Spleen (tissue), 7 donors: ENCODE measurements at regions not wholly inside any gene's neighbourhood (a gene's known extent, or its start where the extent isn't known, plus 50 kb on each side); places are given as distances from the start of the nearest gene placed in this dataset.
"Not testable (repeated sequence)": the region's sequence is repeated elsewhere in the genome, so short reads cannot be mapped to it uniquely, and the experiment has no call there.

Source experiments
- CTCF ChIP-seq, 11 experiments: fragments of 200-600 bp in 7 of 11; fragments of 450-650 bp in 4 of 11; sonication (generic) in 4 of 11; IDR thresholded peaks in 8 of 11; conservative IDR thresholded peaks in 3 of 11; 1 replicate in 7 of 11; 2 replicates in 4 of 11; pipeline versions ENCODE4 v1.4.0 to v1.8.0; 2016 to 2021; ENCODE audit warnings: antibody characterized with exemption in 11 of 11, inconsistent platforms in 4 of 11, mild to moderate bottlenecking in 1 of 11
- POLR2A ChIP-seq, 3 donors: fragments of 450-650 bp; IDR thresholded peaks; one replicate each; pipeline ENCODE4 v1.5.1; 2017; ENCODE audit warnings: antibody characterized with exemption in 3 of 3, mild to moderate bottlenecking in 1 of 3
- donor health status: DM: no; HTN: no; CAD: no; lungs with moderate emphysema.
- donor health status: DM: no; HTN: no; CAD: no.
- donor health status: DM: no; HTN: no; CAD: no.

GRCh38 chrX:3858332-3858731 is 144.9 kb upstream of the PRKX start:
- TF ChIP-seq POLR2A (IDR thresholded peaks at IDR 0.05); CTCF (IDR thresholded peaks at IDR 0.05 in 8 of 11, conservative IDR thresholded peaks at IDR 0.05 in 3 of 11): not testable (repeated sequence)
